OCI-LY3 (cell line): ENCODE measurements at regions not wholly inside any gene's neighbourhood (a gene's known extent, or its start where the extent isn't known, plus 50 kb on each side); places are given as distances from the start of the nearest gene placed in this dataset.

Experiments used
- CTCF ChIP-seq: fragments of 200-600, 300-600 bp; sonication (generic); IDR thresholded peaks from 2 replicates; pipeline ENCODE4 v1.5.1; 2014; ENCODE audit warnings: antibody characterized with exemption, low read length, low read depth
- EZH2phosphoT487 ChIP-seq: fragments of 200-600 bp; shearing (Covaris generic); IDR thresholded peaks from 2 replicates; pipeline ENCODE4 v1.6.1; 2018; ENCODE audit warnings: antibody characterized with exemption, mixed run types, low read depth

- TF ChIP-seq CTCF: no peak
- no peak for TF ChIP-seq EZH2phosphoT487
These were observed 536.7 kb downstream of the TNS1 start for GRCh38 chr2:217466104-217466503.
